ENCODE measurements at regions not wholly inside any gene's neighbourhood (a gene's known extent, or its start where the extent isn't known, plus 50 kb on each side); places are given as distances from the start of the nearest gene placed in this dataset.

- TF ChIP-seq CTCF (IDR thresholded peaks at IDR 0.05; ENCODE audit: insufficient read depth, low read depth, low read length) = no peak
- TF ChIP-seq EZH2 (IDR thresholded peaks at IDR 0.05; ENCODE audit: insufficient read depth, low read length) = no peak
These were observed 388.8 kb upstream of the B3GAT1 start for GRCh38 chr11:134800826-134801225.

Data from astrocyte (in vitro differentiated cells and primary cell).